H1 (cell line): ENCODE measurements at regions not wholly inside any gene's neighbourhood (a gene's known extent, or its start where the extent isn't known, plus 50 kb on each side); places are given as distances from the start of the nearest gene placed in this dataset.

ENCODE experiments used
- CTCF ChIA-PET: fragments of 300-600 bp; sonication (Branson Sonifier 250); formaldehyde crosslinking; loops from one replicate; lab custom pipeline; 2021; ENCODE audit not compliant: partially characterized antibody; lab: Charles Lee
- POLR2A ChIA-PET: fragments of 300-600 bp; sonication (Branson Sonifier 250); formaldehyde crosslinking; loops from one replicate; lab custom pipeline; 2021; ENCODE audit warnings: inconsistent platforms; ENCODE audit not compliant: partially characterized antibody; lab: Charles Lee
- DNase-seq, 2 experiments: peaks; one replicate each; pipeline versions ENCODE4 v3.0.0 to v3.0.0-alpha.2; 2010 to 2022; ENCODE audit warnings: low spot score in 2 of 2, low read depth in 1 of 2, mixed read lengths in 1 of 2
- FAIRE-seq: peaks from 2 replicates; lab custom pipeline; 2011; peaks lifted over from hg19 to GRCh38; lab: Jason Lieb, UNC
- H2AFZ ChIP-seq: 2 replicates; pipeline ENCODE4 v1.8.1; 2012; ENCODE audit warnings: low read length, inconsistent platforms
- H2AK5ac ChIP-seq: 2 replicates; pipeline ENCODE4 v1.6.1; 2013; ENCODE audit warnings: low read depth, low read length
- H2BK120ac ChIP-seq: replicated peaks from 2 replicates; pipeline ENCODE3; 2013; ENCODE audit warnings: low read depth, low read length, inconsistent platforms
- H2BK12ac ChIP-seq: 2 replicates; pipeline ENCODE4 v1.6.1; 2013; ENCODE audit warnings: low read depth, low read length
- H2BK15ac ChIP-seq: 2 replicates; pipeline ENCODE4 v1.6.1; 2013; ENCODE audit warnings: low read length
- H2BK20ac ChIP-seq: 2 replicates; pipeline ENCODE4 v1.6.1; 2013; ENCODE audit warnings: low read length
- H2BK5ac ChIP-seq: 2 replicates; pipeline ENCODE4 v1.6.1; 2013; ENCODE audit warnings: low read depth, low read length
- H3K14ac ChIP-seq: 2 replicates; pipeline ENCODE4 v1.6.1; 2013; ENCODE audit warnings: inconsistent platforms; ENCODE audit not compliant: insufficient read length
- H3K18ac ChIP-seq: 2 replicates; pipeline ENCODE4 v1.6.1; 2013; ENCODE audit warnings: low read length; ENCODE audit errors: extremely low read depth
- H3K23ac ChIP-seq: 2 replicates; pipeline ENCODE4 v1.6.1; 2013; ENCODE audit warnings: inconsistent platforms; ENCODE audit not compliant: insufficient read length
- H3K23me2 ChIP-seq: 2 replicates; pipeline ENCODE4 v1.6.1; 2013; ENCODE audit warnings: low read depth, low read length
- H3K27ac ChIP-seq: 2 replicates; pipeline ENCODE4 v1.6.1; 2011; ENCODE audit warnings: low read depth, low read length, inconsistent platforms
- H3K27me3 ChIP-seq, 4 experiments: replicated peaks in 1 of 4; 1 replicate in 1 of 4; 2 replicates in 3 of 4; pipeline versions ENCODE4 v1.6.1 to v1.8.1; 2011 to 2013; ENCODE audit warnings: low read length in 3 of 4, mild to moderate bottlenecking in 3 of 4, inconsistent platforms in 2 of 4, mixed read lengths in 2 of 4, moderate library complexity in 1 of 4; ENCODE audit not compliant: control insufficient read depth in 3 of 4, insufficient read depth in 3 of 4; ENCODE audit errors: extremely low read depth in 1 of 4
- H3K36me3 ChIP-seq, 4 experiments: 2 replicates each; pipeline versions ENCODE4 v1.6.1 to v1.8.1; 2011 to 2013; ENCODE audit warnings: mild to moderate bottlenecking in 4 of 4, low read length in 3 of 4, moderate library complexity in 2 of 4, control low read depth in 1 of 4, inconsistent platforms in 1 of 4; ENCODE audit not compliant: insufficient read depth in 4 of 4, control insufficient read depth in 2 of 4
- H3K4ac ChIP-seq: replicated peaks from 2 replicates; pipeline ENCODE3; 2013; ENCODE audit warnings: low read length, low read depth, mixed read lengths, inconsistent platforms; ENCODE audit not compliant: insufficient read length
- H3K4me1 ChIP-seq, 4 experiments: replicated peaks in 1 of 4; 1 replicate in 1 of 4; 2 replicates in 3 of 4; pipeline versions ENCODE4 v1.6.1 to v1.8.1; 2011 to 2013; ENCODE audit warnings: low read length in 3 of 4, inconsistent platforms in 2 of 4, mixed read lengths in 1 of 4; ENCODE audit not compliant: insufficient read depth in 4 of 4, control insufficient read depth in 3 of 4
- H3K4me2 ChIP-seq, 2 experiments: 2 replicates each; pipeline versions ENCODE4 v1.6.1 to v1.8.1; 2011 to 2013; ENCODE audit warnings: low read depth in 2 of 2, low read length in 2 of 2, control low read depth in 1 of 2, inconsistent platforms in 1 of 2, mild to moderate bottlenecking in 1 of 2; ENCODE audit not compliant: insufficient read depth in 1 of 2
- H3K4me3 ChIP-seq, 4 experiments: fragments of 200-600, 300-600 bp in 1 of 4; sonication (generic), shearing (Covaris generic), sonication (Bioruptor Twin) in 1 of 4; 2 replicates each; pipeline versions ENCODE4 v1.5.1 to v1.8.1; 2011 to 2016; ENCODE audit warnings: low read length in 4 of 4, low read depth in 3 of 4, control low read depth in 2 of 4, inconsistent platforms in 2 of 4, mild to moderate bottlenecking in 2 of 4, mixed read lengths in 1 of 4, moderate library complexity in 1 of 4; ENCODE audit not compliant: insufficient read depth in 2 of 4; ENCODE audit errors: extremely low read depth in 1 of 4
- H3K56ac ChIP-seq: replicated peaks from 2 replicates; pipeline ENCODE3; 2013; ENCODE audit warnings: low read depth, mild to moderate bottlenecking, mixed read lengths, low read length, inconsistent platforms; ENCODE audit not compliant: insufficient read length
- H3K79me1 ChIP-seq: 2 replicates; pipeline ENCODE4 v1.6.1; 2013; ENCODE audit warnings: low read depth, low read length, control low read depth
- H3K79me2 ChIP-seq, 2 experiments: 2 replicates each; pipeline versions ENCODE4 v1.6.1 to v1.8.1; 2012 to 2013; ENCODE audit warnings: low read length in 2 of 2, mild to moderate bottlenecking in 2 of 2, inconsistent platforms in 1 of 2; ENCODE audit not compliant: insufficient read depth in 2 of 2, control insufficient read depth in 1 of 2
- H3K9ac ChIP-seq, 4 experiments: replicated peaks in 1 of 4; 1 replicate in 1 of 4; 2 replicates in 3 of 4; pipeline versions ENCODE4 v1.6.1 to v1.8.1; 2011 to 2013; ENCODE audit warnings: low read depth in 3 of 4, low read length in 3 of 4, control low read depth in 2 of 4, mild to moderate bottlenecking in 2 of 4, moderate library complexity in 2 of 4, inconsistent platforms in 1 of 4; ENCODE audit errors: extremely low read depth in 1 of 4
- H3K9me3 ChIP-seq, 2 experiments: 2 replicates each; pipeline versions ENCODE4 v1.6.1 to v1.8.1; 2012 to 2013; ENCODE audit warnings: mild to moderate bottlenecking in 2 of 2, moderate library complexity in 2 of 2, control low read depth in 1 of 2, inconsistent platforms in 1 of 2, low read depth in 1 of 2, low read length in 1 of 2, mixed read lengths in 1 of 2; ENCODE audit not compliant: insufficient read depth in 2 of 2
- H4K20me1 ChIP-seq, 2 experiments: replicated peaks in 1 of 2; 2 replicates each; pipeline versions ENCODE3 to v1.8.1; 2011 to 2013; ENCODE audit warnings: inconsistent platforms in 2 of 2, low read length in 2 of 2, mild to moderate bottlenecking in 1 of 2; ENCODE audit not compliant: insufficient read depth in 2 of 2, control insufficient read depth in 1 of 2
- H4K5ac ChIP-seq: 2 replicates; pipeline ENCODE4 v1.6.1; 2013; ENCODE audit warnings: low read length, low read depth, mixed read lengths, inconsistent platforms; ENCODE audit not compliant: insufficient read length
- H4K8ac ChIP-seq: 2 replicates; pipeline ENCODE4 v1.8.0; 2013; ENCODE audit warnings: mild to moderate bottlenecking, moderate library complexity, low read length, inconsistent platforms; ENCODE audit not compliant: insufficient read depth; ENCODE audit errors: extremely low read depth
- H4K91ac ChIP-seq: replicated peaks from 2 replicates; pipeline ENCODE3; 2013; ENCODE audit warnings: low read length, mixed read lengths, inconsistent platforms; ENCODE audit not compliant: insufficient read length
- RNF2 ChIP-seq: fragments of 200-900, 300-1000 bp; sonication (generic); IDR thresholded peaks from 2 replicates; pipeline ENCODE4 v1.7.1; 2016; ENCODE audit warnings: borderline replicate concordance, low read depth, mild to moderate bottlenecking, antibody characterized with exemption, low read length; ENCODE audit not compliant: poor library complexity, severe bottlenecking; ENCODE audit errors: missing control alignments
- WGBS, 2 experiments: shearing (Covaris generic) in 1 of 2; methylation state at CpG; one replicate each; pipeline versions ENCODE4 v1.1.6 to v1.1.7; 2013 to 2015; ENCODE audit warnings: low lambda C conversion rate in 2 of 2, mixed read lengths in 2 of 2, inconsistent platforms in 1 of 2, low coverage in 1 of 2, missing lambda C conversion rate in 1 of 2; ENCODE audit not compliant: insufficient replicate concordance in 2 of 2, insufficient coverage in 1 of 2, insufficient read length in 1 of 2; ENCODE audit errors: extremely low coverage in 1 of 2, missing lambda C conversion rate in 1 of 2; 5-methylcytosine and 5-hydroxymethylcytosine counted together
- TF ChIP-seq, protein P1 (sequence below): IDR thresholded peaks from 2 replicates; pipeline ENCODE4 v1.6.1; 2012; ENCODE audit warnings: inconsistent platforms

DNA sequence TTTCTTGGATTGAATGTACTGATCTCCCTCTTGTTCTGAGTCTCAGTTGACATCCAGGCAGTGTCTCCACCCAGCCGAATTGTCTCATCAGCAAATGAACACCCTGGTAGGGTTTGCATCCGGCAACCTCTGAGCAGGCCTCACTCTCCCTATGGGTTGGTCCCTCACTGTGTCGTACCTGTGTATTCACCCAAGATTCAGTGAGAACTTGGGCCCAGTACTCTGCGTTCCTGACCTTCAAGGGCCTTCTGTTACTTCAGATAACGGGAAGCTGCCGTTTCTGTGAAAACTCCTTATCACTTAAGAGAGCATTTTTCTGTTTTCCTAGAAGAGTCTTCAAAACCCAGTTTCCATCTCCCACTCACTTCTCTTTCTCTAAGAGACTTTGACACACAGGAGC, 915.6 kb downstream of the TBC1D22A start:
- no peak overlapping the region for H2BK15ac ChIP-seq
- H3K4me2 ChIP-seq = peak overlapping the region; percentile 24 to 80; a peak in 3 of 4 replicates
- ChIA-PET POLR2A (no interaction called here), CTCF (interaction anchor here (1.0 to 1.7 kb wide), 2 partner anchors 27 to 845 kb away, joined by 3 read pairs; no protein-coding TSS in a partner anchor)
- peak overlapping the region; percentile 28 for H4K5ac ChIP-seq
- H4K8ac ChIP-seq = no peak overlapping the region
- H3K36me3 ChIP-seq = no peaks in the 10 kb centered on the region
- no peak overlapping the region for H3K23ac ChIP-seq
- no peak for DNase-seq
- no peaks in the 10 kb centered on the region for H3K79me1 ChIP-seq
- H3K18ac ChIP-seq = peak overlapping the region; percentile 64
- peak overlapping the region; percentile 40 for H3K4ac ChIP-seq
- no peak overlapping the region for H3K27ac ChIP-seq
- peak overlapping the region; percentile 82; the same call in 1 of the 2 replicates for H2BK5ac ChIP-seq
- H4K20me1 ChIP-seq = no peaks in the 10 kb centered on the region
- peak overlapping the region; percentile 34 for H4K91ac ChIP-seq
- no peaks in the 10 kb centered on the region for H3K79me2 ChIP-seq
- H3K9me3 ChIP-seq = peaks cover 0 to 5% of the 10 kb centered on the region in 2 experiments; a peak in 1 of 4 replicates
- peak overlapping the region; percentile 77; the same call in 1 of the 2 replicates for H2BK12ac ChIP-seq
- 58% methylated on average over 6 of the region's 6 CpGs; no CpG with 5 or more reads in 1 of the 2 experiments for WGBS, 2 experiments
- peaks cover 0 to 4% (median 1%) of the 10 kb centered on the region in 4 experiments; a peak in 2 of 7 replicates for H3K27me3 ChIP-seq
- no peak overlapping the region for H2AFZ ChIP-seq
- FAIRE-seq = no peak
- no peak overlapping the region for H3K56ac ChIP-seq
- peaks cover 10 to 26% (median 15%) of the 10 kb centered on the region in 4 experiments for H3K4me1 ChIP-seq
- H3K14ac ChIP-seq = no peak overlapping the region
- peaks cover 7% of the 10 kb centered on the region; the same call in 1 of the 2 replicates for H3K23me2 ChIP-seq
- peak overlapping the region in 1 of 4 experiments; percentile 44; a peak in 1 of 8 replicates for H3K4me3 ChIP-seq
- H2BK20ac ChIP-seq = peak overlapping the region; percentile 64
- no peak overlapping the region; the same call in 1 of the 2 replicates for H2AK5ac ChIP-seq
- peak overlapping the region; percentile 92 for H2BK120ac ChIP-seq
- H3K9ac ChIP-seq = no peak overlapping the region
- TF ChIP-seq RNF2 = no peak
- TF ChIP-seq, protein P1, sequence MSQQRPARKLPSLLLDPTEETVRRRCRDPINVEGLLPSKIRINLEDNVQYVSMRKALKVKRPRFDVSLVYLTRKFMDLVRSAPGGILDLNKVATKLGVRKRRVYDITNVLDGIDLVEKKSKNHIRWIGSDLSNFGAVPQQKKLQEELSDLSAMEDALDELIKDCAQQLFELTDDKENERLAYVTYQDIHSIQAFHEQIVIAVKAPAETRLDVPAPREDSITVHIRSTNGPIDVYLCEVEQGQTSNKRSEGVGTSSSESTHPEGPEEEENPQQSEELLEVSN = no peak
